Heart right ventricle (tissue), 16 donors: ENCODE measurements at regions not wholly inside any gene's neighbourhood (a gene's known extent, or its start where the extent isn't known, plus 50 kb on each side); places are given as distances from the start of the nearest gene placed in this dataset.
A peak's percentile ranks its signal among the peaks of the same experiment; 100 is the strongest.
"Not testable (repeated sequence)": the region's sequence is repeated elsewhere in the genome, so short reads cannot be mapped to it uniquely, and the experiment has no call there.

Experiments used
- ATAC-seq, 8 donors: fragments of 200-7000 bp; cut with Tn5 transposase; one replicate each; pipeline ENCODE4 v1.9.1; 2020; ENCODE audit warnings: mild to moderate bottlenecking in 8 of 8, moderate library complexity in 8 of 8, moderate number of reproducible peaks in 1 of 8
- DNase-seq, 2 donors: peaks; one replicate each; pipeline ENCODE4 v3.0.0-alpha.2; 2020
- H3K27ac ChIP-seq, 10 donors: fragments of 200-600 bp; sonication (generic) in 2 of 10; one replicate each; pipeline versions ENCODE4 v1.5.0 to v1.8.0; 2020 to 2022; ENCODE audit warnings: mild to moderate bottlenecking in 3 of 10
- H3K27me3 ChIP-seq, 7 donors: fragments of 200-600 bp; one replicate each; pipeline ENCODE4 v1.8.0; 2021 to 2022; ENCODE audit warnings: mild to moderate bottlenecking in 2 of 7
- H3K36me3 ChIP-seq, 9 donors: fragments of 200-600 bp; sonication (generic) in 1 of 9; one replicate each; pipeline versions ENCODE4 v1.5.0 to v1.8.0; 2020 to 2022; ENCODE audit warnings: mild to moderate bottlenecking in 2 of 9
- H3K4me1 ChIP-seq, 9 donors: fragments of 200-600 bp; sonication (generic) in 1 of 9; one replicate each; pipeline versions ENCODE4 v1.5.0 to v1.8.0; 2020 to 2022; ENCODE audit warnings: mild to moderate bottlenecking in 4 of 9
- H3K4me3 ChIP-seq, 10 donors: fragments of 200-600 bp; sonication (generic) in 2 of 10; one replicate each; pipeline versions ENCODE4 v1.5.0 to v1.8.0; 2020 to 2022; ENCODE audit warnings: mild to moderate bottlenecking in 7 of 10, moderate library complexity in 2 of 10
- H3K9me3 ChIP-seq, 11 donors: fragments of 200-600 bp in 10 of 11; sonication (generic) in 2 of 11; one replicate each; pipeline versions ENCODE4 v1.5.0 to v1.8.0; 2013 to 2022; ENCODE audit warnings: mild to moderate bottlenecking in 2 of 11, control low read depth in 1 of 11, moderate library complexity in 1 of 11
- WGBS, 2 donors: extraction: QIAGEN DNeasy Blood & Tissue Kit; methylation state at CpG; one replicate each; pipeline ENCODE4 v1.1.7; 2013; ENCODE audit warnings: inconsistent platforms in 1 of 2; 5-methylcytosine and 5-hydroxymethylcytosine counted together
- intact Hi-C, 10 donors: fragments of 100-400 bp; cut with DNase I; formaldehyde crosslinking; loops; one replicate each; pipeline versions ENCODE4 v1.11.1 to v1.14.2; 2022
- TF ChIP-seq, protein P1 (sequence below), 9 donors: fragments of 200-600 bp; sonication (generic) in 2 of 9; IDR thresholded peaks; one replicate each; pipeline versions ENCODE4 v1.5.0 to v1.8.0; 2021 to 2022; ENCODE audit warnings: antibody characterized with exemption in 9 of 9, mild to moderate bottlenecking in 5 of 9, moderate library complexity in 1 of 9
- donor health status: Arrhythmogenic right ventricular cardiomyopathy.
- donor health status: ischemic (EF 13 %, LVEDD 7.1; RV severe dilation, severe dysfunction).
- donor health status: healthy with polysubstance abuse.
- donor health status: DM: no; HTN: yes; CAD: no.
- donor health status: DM: no; HTN: no; CAD: no.
- donor health status: ischemic (EF 25% LVEDD 6.9; RV normal size, moderate dysfunction).
- donor health status: ischemic (EF 25% LVEDD 5.7; RV mildly dilated, moderate dysfunction).
- donor health status: healthy.
- donor health status: DM: yes; HTN: yes; CAD: no.
- donor health status: Ischemic cardiomyopathy.
- donor health status: ischemic (EF 35%, LVEDD 5.7; RV mildly dilated, moderate dysfunction).
- donor health status: nonischemic (EF 11% LVEDD 7.7; RV severe dilation, severe dysfunction).
- donor health status: DM: yes; HTN: yes; CAD: no.
- donor health status: PGD.
- donor health status: ischemic (EF 29% LVEDD 5.4; RV normal size, mild dysfunction).
- donor health status: nonischemic (EF 23%, LVEDD 6.1; RV moderate dilation, normal function).

DNA sequence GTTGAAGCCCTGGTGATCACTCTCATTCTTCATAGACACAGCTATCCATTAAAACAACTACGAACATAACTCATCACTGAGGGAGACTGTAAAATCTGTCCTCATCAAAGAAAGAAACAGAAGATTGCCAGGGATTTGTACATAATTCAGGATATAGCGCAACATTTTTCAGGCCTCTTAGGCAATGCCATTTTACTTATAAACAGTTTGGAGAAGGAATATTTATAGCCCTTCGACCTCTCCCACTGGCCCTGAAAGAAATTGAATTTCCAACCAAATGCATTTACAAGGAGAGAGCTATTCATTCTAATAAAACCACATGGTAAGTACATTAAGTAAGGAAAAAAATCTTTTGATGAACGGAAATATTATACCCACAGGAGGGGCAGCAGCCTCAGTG lies 295.0 kb downstream of the RAD51AP2 start:
- no peak overlapping the region for H3K27ac ChIP-seq
- no peaks in the 10 kb centered on the region for H3K36me3 ChIP-seq
- no peak overlapping the region for H3K4me3 ChIP-seq
- H3K9me3 ChIP-seq = no peaks in the 10 kb centered on the region
- DNase-seq (no peak), ATAC-seq (no peak)
- TF ChIP-seq, protein P1, sequence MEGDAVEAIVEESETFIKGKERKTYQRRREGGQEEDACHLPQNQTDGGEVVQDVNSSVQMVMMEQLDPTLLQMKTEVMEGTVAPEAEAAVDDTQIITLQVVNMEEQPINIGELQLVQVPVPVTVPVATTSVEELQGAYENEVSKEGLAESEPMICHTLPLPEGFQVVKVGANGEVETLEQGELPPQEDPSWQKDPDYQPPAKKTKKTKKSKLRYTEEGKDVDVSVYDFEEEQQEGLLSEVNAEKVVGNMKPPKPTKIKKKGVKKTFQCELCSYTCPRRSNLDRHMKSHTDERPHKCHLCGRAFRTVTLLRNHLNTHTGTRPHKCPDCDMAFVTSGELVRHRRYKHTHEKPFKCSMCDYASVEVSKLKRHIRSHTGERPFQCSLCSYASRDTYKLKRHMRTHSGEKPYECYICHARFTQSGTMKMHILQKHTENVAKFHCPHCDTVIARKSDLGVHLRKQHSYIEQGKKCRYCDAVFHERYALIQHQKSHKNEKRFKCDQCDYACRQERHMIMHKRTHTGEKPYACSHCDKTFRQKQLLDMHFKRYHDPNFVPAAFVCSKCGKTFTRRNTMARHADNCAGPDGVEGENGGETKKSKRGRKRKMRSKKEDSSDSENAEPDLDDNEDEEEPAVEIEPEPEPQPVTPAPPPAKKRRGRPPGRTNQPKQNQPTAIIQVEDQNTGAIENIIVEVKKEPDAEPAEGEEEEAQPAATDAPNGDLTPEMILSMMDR (IDR thresholded peaks at IDR 0.05) = no peak
- no peaks in the 10 kb centered on the region for H3K4me1 ChIP-seq
- intact Hi-C loops = no loop called here
- H3K27me3 ChIP-seq = no peaks in the 10 kb centered on the region
- WGBS, 2 donors = 71 to 74% methylated on average over 4 of the region's 4 CpGs

DNA sequence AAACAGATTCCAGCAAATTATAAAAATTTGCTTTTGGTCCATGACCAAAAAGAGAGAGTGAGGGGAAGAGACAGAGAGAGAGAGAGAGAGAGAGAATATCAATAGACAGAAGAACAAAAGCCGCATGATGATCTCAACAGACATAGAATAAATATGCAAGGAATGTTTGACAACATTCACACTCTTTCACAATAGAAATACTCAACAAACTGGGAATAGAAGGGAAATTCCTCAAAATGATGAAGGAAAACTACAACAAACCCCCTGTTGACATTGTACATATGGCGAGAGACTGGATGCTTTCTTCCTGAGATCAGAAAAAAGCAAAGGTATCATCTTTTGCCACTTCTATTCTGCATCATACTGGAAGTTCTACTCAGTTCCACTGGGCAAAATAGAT lies 309.7 kb downstream of the RAD51AP2 start:
- Histone ChIP-seq H3K36me3 (no peaks in the 10 kb centered on the region), H3K4me1 (no peaks in the 10 kb centered on the region), H3K9me3 (peaks cover 0 to 5% (median 0%) of the 10 kb centered on the region in 11 donors), H3K27ac (no peak overlapping the region), H3K27me3 (no peaks in the 10 kb centered on the region), H3K4me3 (no peak overlapping the region)
- WGBS, 2 donors = 56 to 65% methylated on average over 2 of the region's 2 CpGs
- TF ChIP-seq, protein P1 (IDR thresholded peaks at IDR 0.05) = no peak
- ATAC-seq (no peak), DNase-seq (no peak)
- intact Hi-C loops = no loop called here

DNA sequence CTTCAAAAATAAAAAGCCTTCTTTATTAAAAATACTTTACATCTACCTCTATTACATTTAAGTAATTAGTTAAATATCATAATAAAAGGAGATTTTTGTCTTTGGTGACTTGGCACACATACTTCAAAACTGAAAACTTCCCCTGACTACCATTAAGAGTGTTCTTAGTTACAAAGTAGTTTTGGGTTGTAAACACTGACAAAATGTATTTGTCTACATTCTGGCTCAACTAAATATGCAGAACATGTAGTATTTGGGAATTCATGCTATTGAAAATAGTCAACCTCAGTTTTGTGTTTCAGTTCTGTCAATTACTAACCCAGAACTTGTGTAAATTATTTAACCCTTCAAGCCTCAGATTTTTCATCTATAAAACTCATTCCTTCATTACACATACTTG lies 311.5 kb downstream of the RAD51AP2 start:
- H3K36me3 ChIP-seq = no peaks in the 10 kb centered on the region
- no peak overlapping the region for H3K4me3 ChIP-seq
- DNase-seq = no peak
- TF ChIP-seq, protein P1 (IDR thresholded peaks at IDR 0.05) = no peak
- no peaks in the 10 kb centered on the region for H3K27me3 ChIP-seq
- intact Hi-C loops = no loop called here
- H3K4me1 ChIP-seq = no peaks in the 10 kb centered on the region
- no peak overlapping the region for H3K27ac ChIP-seq
- ATAC-seq = no peak
- H3K9me3 ChIP-seq = peaks cover 0 to 5% (median 0%) of the 10 kb centered on the region in 11 donors

DNA sequence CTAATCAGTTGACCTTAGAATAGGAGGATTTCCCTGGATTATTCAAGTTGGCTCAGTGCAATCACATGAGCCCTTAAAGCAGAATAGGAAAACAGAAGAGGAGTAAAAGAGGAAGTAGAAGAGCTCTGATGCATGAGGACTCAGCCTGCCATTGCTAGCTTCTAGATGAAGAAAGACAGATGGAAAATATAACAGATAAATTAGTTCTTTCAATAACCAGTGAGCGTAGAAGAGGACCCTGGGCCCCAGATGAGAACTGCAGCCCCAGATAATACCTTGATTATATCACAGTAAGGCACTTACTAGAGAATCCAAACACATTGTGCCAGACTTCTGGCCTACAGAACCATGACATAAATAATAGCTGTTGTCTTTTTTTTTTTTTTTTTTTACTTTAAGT lies 314.0 kb downstream of the RAD51AP2 start:
- H3K27me3 ChIP-seq, ATAC-seq, H3K36me3 ChIP-seq, intact Hi-C loops, H3K4me3 ChIP-seq, H3K27ac ChIP-seq, DNase-seq, H3K9me3 ChIP-seq, H3K4me1 ChIP-seq: not testable (repeated sequence)
- 65 to 83% methylated on average over 1 of the region's 1 CpG for WGBS, 2 donors

DNA sequence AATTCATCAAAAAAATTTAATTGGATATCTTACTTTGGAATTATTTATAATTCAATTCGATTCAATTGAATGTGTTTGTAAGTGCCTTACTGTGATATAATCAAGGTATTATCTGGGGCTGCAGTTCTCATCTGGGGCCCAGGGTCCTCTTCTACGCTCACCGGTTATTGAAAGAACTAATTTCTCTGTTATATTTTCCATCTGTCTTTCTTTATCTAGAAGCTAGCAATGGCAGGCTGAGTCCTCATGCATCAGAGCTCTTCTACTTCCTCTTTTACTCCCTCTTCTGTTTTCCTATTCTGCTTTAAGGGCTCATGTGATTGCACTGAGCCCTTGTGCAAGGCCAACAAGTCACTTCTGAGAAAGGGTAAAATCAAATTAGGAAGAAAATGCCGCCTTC lies 315.6 kb downstream of the RAD51AP2 start:
- 70 to 88% methylated on average over 4 of the region's 4 CpGs for WGBS, 2 donors
- H3K27me3 ChIP-seq, DNase-seq, ATAC-seq, H3K4me3 ChIP-seq, H3K36me3 ChIP-seq, H3K9me3 ChIP-seq, H3K4me1 ChIP-seq, intact Hi-C loops: not testable (repeated sequence)
- peak overlapping the region in 1 of 10 donors; percentile 64 for H3K27ac ChIP-seq

DNA sequence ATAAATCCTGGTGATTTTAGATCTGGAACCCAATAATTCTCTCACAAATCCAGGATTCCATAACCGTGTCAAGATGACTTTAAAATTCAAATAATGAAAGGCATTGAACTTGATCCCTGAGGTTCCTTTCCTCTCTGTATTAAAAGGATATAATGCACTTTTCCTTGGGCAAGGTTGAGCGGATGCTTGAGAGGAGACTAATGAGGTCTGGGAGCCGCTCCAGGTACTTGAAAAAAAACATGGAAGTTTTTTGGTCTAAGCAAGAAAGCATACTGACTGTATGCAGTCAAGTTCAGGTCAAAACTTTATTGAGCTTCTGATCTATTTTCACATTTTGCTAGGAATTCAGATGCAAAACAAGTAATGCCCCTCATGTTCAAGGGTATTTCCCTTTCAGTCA lies 318.5 kb downstream of the RAD51AP2 start:
- intact Hi-C loops = no loop called here
- Histone ChIP-seq H3K27me3 (peaks cover 0 to 4% (median 0%) of the 10 kb centered on the region in 7 donors), H3K4me1 (no peaks in the 10 kb centered on the region), H3K36me3 (no peaks in the 10 kb centered on the region), H3K9me3 (peaks cover 0 to 1% (median 0%) of the 10 kb centered on the region in 11 donors), H3K27ac (no peak overlapping the region), H3K4me3 (no peak overlapping the region)
- ATAC-seq (no peak), DNase-seq (no peak)
- 84 to 87% methylated on average over 3 of the region's 3 CpGs for WGBS, 2 donors
- TF ChIP-seq, protein P1 (IDR thresholded peaks at IDR 0.05) = no peak
